HL-60 (cell line): ENCODE measurements at regions not wholly inside any gene's neighbourhood (a gene's known extent, or its start where the extent isn't known, plus 50 kb on each side); places are given as distances from the start of the nearest gene placed in this dataset.

ENCODE experiments used
- DNase-seq, 2 experiments: peaks; one replicate each; pipeline ENCODE4 v3.0.0-alpha.2; 2010 to 2020; ENCODE audit warnings: low read depth in 1 of 2, low spot score in 1 of 2
- H3K27ac ChIP-seq: fragments of 250-450 bp; sonication (Bioruptor Pico); replicated peaks from 2 replicates; pipeline ENCODE4 v1.5.1; 2020; ENCODE audit warnings: mild to moderate bottlenecking, moderate library complexity
- H3K27me3 ChIP-seq: fragments of 250-450 bp; sonication (Bioruptor Pico); 2 replicates; pipeline ENCODE4 v1.5.1; 2021; ENCODE audit warnings: mild to moderate bottlenecking, moderate library complexity; ENCODE audit not compliant: insufficient read depth, poor library complexity, severe bottlenecking
- H3K4me3 ChIP-seq: replicated peaks from 2 replicates; pipeline ENCODE4 v1.5.1; 2011; ENCODE audit warnings: mild to moderate bottlenecking, control low read depth, low read length; ENCODE audit not compliant: insufficient read depth
- GABPA ChIP-seq: IDR thresholded peaks from 2 replicates; pipeline ENCODE4 v1.6.1; 2012; ENCODE audit warnings: low read depth
- POLR2AphosphoS5 ChIP-seq: IDR thresholded peaks from 2 replicates; pipeline ENCODE4 v1.6.1; 2012; ENCODE audit warnings: low read depth
- REST ChIP-seq: IDR thresholded peaks from 2 replicates; pipeline ENCODE4 v1.6.1; 2012; ENCODE audit warnings: low read depth; ENCODE audit not compliant: insufficient replicate concordance
- SPI1 ChIP-seq: IDR thresholded peaks from 2 replicates; pipeline ENCODE4 v1.6.1; 2012; ENCODE audit warnings: low read depth, mild to moderate bottlenecking, borderline replicate concordance
- TF ChIP-seq, protein P1 (sequence below): IDR thresholded peaks from one replicate; pipeline ENCODE4 v1.5.1; 2011; ENCODE audit warnings: low read length, control low read depth, inconsistent platforms; ENCODE audit not compliant: insufficient read depth

DNA sequence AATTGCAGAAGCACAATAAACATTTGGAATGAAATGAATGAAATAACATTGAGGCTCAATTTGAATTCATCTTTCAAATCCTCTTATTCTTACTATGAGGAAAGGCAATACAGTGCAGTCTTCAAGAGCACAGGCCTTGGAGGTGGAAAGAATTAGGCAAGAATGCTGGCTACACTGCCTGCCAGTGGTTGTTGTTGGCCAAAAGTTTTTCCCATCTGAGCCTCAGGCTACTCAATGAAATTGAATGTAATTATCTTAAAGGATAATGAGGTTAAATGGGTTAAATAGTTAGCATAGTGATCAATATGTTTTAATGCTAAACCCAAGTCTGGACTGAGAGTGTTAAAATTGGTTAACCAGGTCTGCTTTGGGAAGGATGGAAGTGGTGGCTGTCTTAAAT is 140.9 kb downstream of the MBL2 start:
- Histone ChIP-seq H3K27me3 (no peaks in the 10 kb centered on the region), H3K4me3 (no peak overlapping the region), H3K27ac (no peak overlapping the region)
- no peak for TF ChIP-seq POLR2AphosphoS5
- DNase-seq, result no peak

GRCh38 chr10:52632591-52632990 is 140.0 kb downstream of the MBL2 start:
- TF ChIP-seq, protein P1, sequence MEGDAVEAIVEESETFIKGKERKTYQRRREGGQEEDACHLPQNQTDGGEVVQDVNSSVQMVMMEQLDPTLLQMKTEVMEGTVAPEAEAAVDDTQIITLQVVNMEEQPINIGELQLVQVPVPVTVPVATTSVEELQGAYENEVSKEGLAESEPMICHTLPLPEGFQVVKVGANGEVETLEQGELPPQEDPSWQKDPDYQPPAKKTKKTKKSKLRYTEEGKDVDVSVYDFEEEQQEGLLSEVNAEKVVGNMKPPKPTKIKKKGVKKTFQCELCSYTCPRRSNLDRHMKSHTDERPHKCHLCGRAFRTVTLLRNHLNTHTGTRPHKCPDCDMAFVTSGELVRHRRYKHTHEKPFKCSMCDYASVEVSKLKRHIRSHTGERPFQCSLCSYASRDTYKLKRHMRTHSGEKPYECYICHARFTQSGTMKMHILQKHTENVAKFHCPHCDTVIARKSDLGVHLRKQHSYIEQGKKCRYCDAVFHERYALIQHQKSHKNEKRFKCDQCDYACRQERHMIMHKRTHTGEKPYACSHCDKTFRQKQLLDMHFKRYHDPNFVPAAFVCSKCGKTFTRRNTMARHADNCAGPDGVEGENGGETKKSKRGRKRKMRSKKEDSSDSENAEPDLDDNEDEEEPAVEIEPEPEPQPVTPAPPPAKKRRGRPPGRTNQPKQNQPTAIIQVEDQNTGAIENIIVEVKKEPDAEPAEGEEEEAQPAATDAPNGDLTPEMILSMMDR, result no peak
- TF ChIP-seq GABPA (no peak), REST (no peak), SPI1 (no peak), POLR2AphosphoS5 (no peak)
- no peak for DNase-seq
- Histone ChIP-seq H3K27ac (no peak overlapping the region), H3K27me3 (no peaks in the 10 kb centered on the region), H3K4me3 (no peak overlapping the region)

DNA sequence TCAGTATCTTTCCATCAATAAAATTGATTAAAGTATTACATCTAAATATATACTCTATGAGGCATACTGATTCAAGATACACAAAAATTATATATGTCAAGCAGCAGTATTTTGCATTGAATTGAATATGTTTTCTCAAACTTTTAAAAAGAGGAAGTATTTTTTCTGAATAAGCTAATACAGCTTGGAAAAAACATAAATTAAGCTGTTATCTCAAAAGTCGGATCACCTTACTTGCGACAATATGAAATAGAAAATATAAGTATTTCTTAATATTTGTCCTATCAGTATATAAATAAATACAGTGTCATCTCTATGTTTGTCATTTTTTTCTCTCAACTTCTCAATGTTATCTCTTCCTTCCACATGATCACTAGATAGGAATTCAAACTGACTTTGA is 139.3 kb downstream of the MBL2 start:
- DNase-seq, result no peak
- no peak overlapping the region for H3K4me3 ChIP-seq
- no peaks in the 10 kb centered on the region for H3K27me3 ChIP-seq
- H3K27ac ChIP-seq, result no peak overlapping the region
- no peak for TF ChIP-seq POLR2AphosphoS5
- no peak for TF ChIP-seq REST
- TF ChIP-seq SPI1, result no peak
- no peak for TF ChIP-seq GABPA
- TF ChIP-seq, protein P1, result no peak

DNA sequence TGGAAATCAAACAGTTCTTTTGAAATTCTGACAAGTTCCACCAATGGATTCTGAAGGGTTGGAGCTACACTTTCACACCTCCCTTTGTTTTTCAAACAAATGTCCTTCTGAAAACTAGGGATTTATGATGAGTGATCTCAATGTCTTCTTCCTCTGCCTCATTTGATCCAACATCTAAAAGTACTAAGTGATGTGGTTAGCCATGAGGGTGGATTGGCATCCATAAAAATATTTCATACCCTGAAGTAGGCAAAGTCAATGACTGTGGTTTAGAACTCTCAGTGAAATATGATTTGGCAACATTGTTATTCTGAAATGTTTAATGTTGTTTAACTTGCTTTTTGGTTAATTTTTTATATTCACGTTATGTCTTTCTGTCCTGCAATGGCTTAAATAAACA is 136.9 kb downstream of the MBL2 start:
- no peak for TF ChIP-seq POLR2AphosphoS5
- no peak for TF ChIP-seq GABPA
- TF ChIP-seq SPI1, result no peak
- no peak for TF ChIP-seq REST
- TF ChIP-seq, protein P1, result no peak
- no peak overlapping the region for H3K27ac ChIP-seq
- no peaks in the 10 kb centered on the region for H3K27me3 ChIP-seq
- no peak for DNase-seq
- H3K4me3 ChIP-seq, result no peak overlapping the region
